ENCODE measurements at regions not wholly inside any gene's neighbourhood (a gene's known extent, or its start where the extent isn't known, plus 50 kb on each side); places are given as distances from the start of the nearest gene placed in this dataset.

DNA sequence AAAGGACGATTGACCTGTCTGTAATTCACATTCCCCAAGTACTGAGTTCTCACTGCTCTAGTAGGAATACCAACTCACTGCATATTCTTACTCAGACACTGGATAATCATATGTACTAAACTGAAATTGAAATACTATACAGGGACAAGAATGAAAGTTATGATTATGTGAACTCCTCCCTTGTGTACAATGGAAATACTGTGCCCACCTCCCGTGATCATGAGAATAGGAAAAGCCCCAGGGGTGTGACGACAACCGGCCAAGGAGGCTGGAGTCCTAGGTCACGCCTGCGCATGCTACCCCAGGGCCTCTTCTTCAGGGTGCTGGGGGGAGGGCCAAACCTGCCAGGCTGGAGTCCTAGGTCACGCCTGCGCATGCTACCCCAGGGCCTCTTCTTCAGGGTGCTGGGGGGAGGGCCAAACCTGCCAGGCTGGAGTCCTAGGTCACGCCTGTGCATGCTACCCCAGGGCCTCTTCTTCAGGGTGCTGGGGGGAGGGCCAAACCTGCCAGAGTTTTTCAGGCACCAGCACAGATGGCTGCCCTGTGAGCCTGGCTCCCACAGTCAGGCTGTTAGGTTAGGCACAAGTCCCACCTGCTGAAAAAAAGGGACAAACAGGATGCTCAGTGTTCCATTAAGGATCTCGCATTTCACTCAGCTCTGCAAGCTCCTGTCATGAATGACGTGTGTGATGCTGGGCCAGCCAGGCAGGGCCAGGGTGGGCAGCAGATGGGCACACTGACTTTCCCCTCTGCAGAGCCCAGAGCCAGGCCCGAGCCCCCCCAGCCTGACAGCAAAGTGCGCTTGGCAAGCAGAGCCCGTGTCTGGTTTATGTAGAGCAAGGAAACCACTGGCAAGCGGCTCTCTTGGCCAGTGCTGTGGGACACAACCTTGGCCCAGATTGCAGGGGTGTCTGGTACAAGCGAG lies 107.7 kb downstream of the FOXF2 start:
- TF ChIP-seq POLR2A (IDR thresholded peaks at IDR 0.05) (no peak), POLR2AphosphoS5 (IDR thresholded peaks at IDR 0.05; ENCODE audit: insufficient read depth in 1 of 2, low read depth in 1 of 2) (no peak)
- TF ChIP-seq, protein P1, sequence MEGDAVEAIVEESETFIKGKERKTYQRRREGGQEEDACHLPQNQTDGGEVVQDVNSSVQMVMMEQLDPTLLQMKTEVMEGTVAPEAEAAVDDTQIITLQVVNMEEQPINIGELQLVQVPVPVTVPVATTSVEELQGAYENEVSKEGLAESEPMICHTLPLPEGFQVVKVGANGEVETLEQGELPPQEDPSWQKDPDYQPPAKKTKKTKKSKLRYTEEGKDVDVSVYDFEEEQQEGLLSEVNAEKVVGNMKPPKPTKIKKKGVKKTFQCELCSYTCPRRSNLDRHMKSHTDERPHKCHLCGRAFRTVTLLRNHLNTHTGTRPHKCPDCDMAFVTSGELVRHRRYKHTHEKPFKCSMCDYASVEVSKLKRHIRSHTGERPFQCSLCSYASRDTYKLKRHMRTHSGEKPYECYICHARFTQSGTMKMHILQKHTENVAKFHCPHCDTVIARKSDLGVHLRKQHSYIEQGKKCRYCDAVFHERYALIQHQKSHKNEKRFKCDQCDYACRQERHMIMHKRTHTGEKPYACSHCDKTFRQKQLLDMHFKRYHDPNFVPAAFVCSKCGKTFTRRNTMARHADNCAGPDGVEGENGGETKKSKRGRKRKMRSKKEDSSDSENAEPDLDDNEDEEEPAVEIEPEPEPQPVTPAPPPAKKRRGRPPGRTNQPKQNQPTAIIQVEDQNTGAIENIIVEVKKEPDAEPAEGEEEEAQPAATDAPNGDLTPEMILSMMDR (IDR thresholded peaks at IDR 0.05), result no peak
- H3K27me3 ChIP-seq, result no peaks in the 10 kb centered on the region
- intact Hi-C loops (cut with DNase I), result no loop called here

DNA sequence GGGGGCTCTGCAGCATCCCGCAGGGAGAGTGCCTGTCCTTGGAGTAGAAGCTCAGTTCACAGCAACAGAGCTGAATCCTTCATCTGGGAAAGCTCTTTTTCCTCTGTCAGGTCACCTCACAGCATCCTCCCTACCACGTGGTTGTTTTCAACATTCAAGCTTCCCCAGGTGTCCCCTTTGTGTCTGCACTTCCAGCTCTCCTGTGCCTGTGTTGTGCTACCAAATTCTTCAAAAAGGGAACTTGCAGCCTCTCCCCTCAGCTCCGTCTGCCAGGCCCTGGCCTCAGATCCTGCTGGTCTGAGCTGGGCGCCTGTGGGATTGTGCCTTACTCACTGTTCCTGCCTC lies 108.4 kb downstream of the FOXF2 start:
- TF ChIP-seq POLR2A (IDR thresholded peaks at IDR 0.05), result no peak
- TF ChIP-seq POLR2AphosphoS5 (IDR thresholded peaks at IDR 0.05; ENCODE audit: insufficient read depth in 1 of 2, low read depth in 1 of 2), result no peak
- TF ChIP-seq, protein P1 (IDR thresholded peaks at IDR 0.05), result no peak

More for the DNA sequence above, 107.7 kb downstream of the FOXF2 start:
- no peak for DNase-seq (ENCODE audit: extremely low spot score in 2 of 2)
- Histone ChIP-seq H3K4me1 (no peaks in the 10 kb centered on the region), H3K36me3 (no peaks in the 10 kb centered on the region), H3K4me3 (no peak overlapping the region), H3K27ac (no peak overlapping the region), H3K9me3 (no peaks in the 10 kb centered on the region)

DNA sequence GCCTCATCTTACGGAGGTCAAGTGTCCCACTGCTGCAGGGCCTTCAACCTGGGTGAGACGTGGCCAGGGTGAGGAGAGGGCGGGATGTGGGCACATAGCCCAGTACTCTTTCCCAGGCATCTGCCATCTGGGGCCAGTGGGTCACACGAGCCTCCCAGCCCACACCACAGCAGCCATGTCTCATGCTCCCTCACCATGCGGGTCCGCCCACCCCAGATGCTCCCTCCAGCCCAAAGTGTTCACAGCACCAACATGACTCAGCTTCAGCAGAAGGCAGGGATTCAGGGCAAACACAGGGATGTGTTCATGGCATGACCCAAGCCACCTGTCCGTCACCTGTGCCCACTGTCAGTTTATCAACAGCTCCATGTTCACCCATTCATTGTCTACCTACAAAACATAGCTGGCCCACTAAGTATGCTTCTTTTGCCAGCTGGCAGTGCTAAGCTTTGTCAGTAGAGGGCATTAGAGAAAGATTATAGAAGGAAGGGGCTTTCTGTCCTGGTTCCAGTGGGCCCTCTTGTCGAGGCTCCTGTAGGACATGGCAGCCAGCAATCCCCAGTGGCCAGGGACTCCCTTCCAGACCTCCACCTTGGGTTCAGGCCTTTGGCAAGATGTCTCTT lies 109.2 kb downstream of the FOXF2 start:
- H3K27me3 ChIP-seq, result no peaks in the 10 kb centered on the region
- H3K4me3 ChIP-seq, result no peak overlapping the region
- H3K27ac ChIP-seq, result no peak overlapping the region
- no peaks in the 10 kb centered on the region for H3K4me1 ChIP-seq
- H3K36me3 ChIP-seq, result no peaks in the 10 kb centered on the region
- no peaks in the 10 kb centered on the region for H3K9me3 ChIP-seq
- no peak for DNase-seq (ENCODE audit: extremely low spot score in 2 of 2)
- TF ChIP-seq POLR2A (IDR thresholded peaks at IDR 0.05) (no peak), POLR2AphosphoS5 (IDR thresholded peaks at IDR 0.05; ENCODE audit: insufficient read depth in 1 of 2, low read depth in 1 of 2) (no peak)
- TF ChIP-seq, protein P1 (IDR thresholded peaks at IDR 0.05), result no peak
- intact Hi-C loops (cut with DNase I), result no loop called here

More for the DNA sequence above, 108.4 kb downstream of the FOXF2 start:
- intact Hi-C loops (cut with DNase I), result no loop called here
- Histone ChIP-seq H3K27ac (no peak overlapping the region), H3K9me3 (no peaks in the 10 kb centered on the region), H3K36me3 (no peaks in the 10 kb centered on the region), H3K27me3 (no peaks in the 10 kb centered on the region), H3K4me3 (no peak overlapping the region), H3K4me1 (no peaks in the 10 kb centered on the region)
- no peak for DNase-seq (ENCODE audit: extremely low spot score in 2 of 2)

DNA sequence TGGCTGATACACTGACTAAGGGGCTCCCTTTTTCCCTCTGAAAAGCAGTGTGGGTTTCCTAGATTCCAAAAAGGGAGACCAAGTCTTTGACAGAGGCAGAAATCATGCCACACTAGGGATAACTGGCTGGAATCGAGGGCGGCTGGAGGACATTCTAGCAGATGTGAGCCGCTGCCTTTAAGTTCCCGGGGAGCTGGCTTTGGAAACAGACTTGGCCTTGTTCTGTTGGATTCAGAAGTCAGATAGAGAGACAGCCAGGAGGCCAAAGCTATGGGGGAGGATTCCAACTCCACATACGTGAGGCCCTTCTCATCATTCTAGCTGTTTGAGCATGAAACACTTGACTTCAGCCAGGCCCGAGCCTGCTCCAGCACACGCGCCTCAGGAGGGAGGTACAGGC lies 109.9 kb upstream of the FOXC1 start:
- TF ChIP-seq, protein P1 (IDR thresholded peaks at IDR 0.05), result no peak
- TF ChIP-seq POLR2A (IDR thresholded peaks at IDR 0.05), result no peak
- no peak for TF ChIP-seq POLR2AphosphoS5 (IDR thresholded peaks at IDR 0.05; ENCODE audit: insufficient read depth in 1 of 2, low read depth in 1 of 2)
- Histone ChIP-seq H3K4me1 (no peaks in the 10 kb centered on the region), H3K36me3 (no peaks in the 10 kb centered on the region), H3K27me3 (no peaks in the 10 kb centered on the region), H3K27ac (no peak overlapping the region), H3K9me3 (no peaks in the 10 kb centered on the region), H3K4me3 (no peak overlapping the region)
- intact Hi-C loops (cut with DNase I), result no loop called here
- no peak for DNase-seq (ENCODE audit: extremely low spot score in 2 of 2)

DNA sequence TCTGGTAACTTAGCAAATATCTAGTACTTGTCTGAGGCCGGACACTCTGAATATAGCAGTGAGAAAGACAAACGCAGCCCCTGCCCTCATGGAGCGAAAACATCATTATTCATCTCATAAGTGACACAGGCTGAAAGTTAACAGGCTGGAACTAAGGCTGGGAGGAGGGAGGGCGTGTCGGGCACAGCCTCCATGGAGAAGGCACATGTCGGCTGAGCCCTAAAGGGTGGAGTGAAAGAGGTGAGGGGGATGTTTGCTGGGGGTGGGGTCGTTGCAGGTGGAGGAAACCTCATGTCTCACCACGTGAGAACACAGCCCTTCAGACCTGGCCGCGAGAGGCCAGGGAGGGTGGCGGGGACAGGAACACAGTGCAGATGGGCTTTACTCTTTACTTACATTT lies 108.8 kb upstream of the FOXC1 start:
- intact Hi-C loops (cut with DNase I), result no loop called here
- no peak overlapping the region for H3K4me3 ChIP-seq

More for the DNA sequence above, 108.8 kb upstream of the FOXC1 start:
- Histone ChIP-seq H3K36me3 (no peaks in the 10 kb centered on the region), H3K27me3 (no peaks in the 10 kb centered on the region), H3K9me3 (no peaks in the 10 kb centered on the region), H3K27ac (no peak overlapping the region), H3K4me1 (no peaks in the 10 kb centered on the region)
- TF ChIP-seq, protein P1 (IDR thresholded peaks at IDR 0.05), result no peak
- TF ChIP-seq POLR2A (IDR thresholded peaks at IDR 0.05) (no peak), POLR2AphosphoS5 (IDR thresholded peaks at IDR 0.05; ENCODE audit: insufficient read depth in 1 of 2, low read depth in 1 of 2) (no peak)
- no peak for DNase-seq (ENCODE audit: extremely low spot score in 2 of 2)
